Effector memory CD4-positive, alpha-beta T cell (primary cell): ENCODE measurements at regions not wholly inside any gene's neighbourhood (a gene's known extent, or its start where the extent isn't known, plus 50 kb on each side); places are given as distances from the start of the nearest gene placed in this dataset.

Source experiments
- DNase-seq, 3 donors: peaks; one replicate each; pipeline ENCODE4 v3.0.0-alpha.2; 2020
- H3K27ac ChIP-seq: 2 replicates; pipeline ENCODE4 v1.7.0; 2013; ENCODE audit warnings: mild to moderate bottlenecking, low read length, moderate library complexity; ENCODE audit not compliant: insufficient read depth, poor library complexity, severe bottlenecking
- H3K27me3 ChIP-seq: replicated peaks from 2 replicates; pipeline ENCODE4 v1.7.0; 2013; ENCODE audit warnings: mild to moderate bottlenecking, low read length; ENCODE audit not compliant: insufficient read depth, control insufficient read depth, poor library complexity, severe bottlenecking
- H3K36me3 ChIP-seq: 2 replicates; pipeline ENCODE4 v1.7.0; 2013; ENCODE audit warnings: mild to moderate bottlenecking, low read length, moderate library complexity; ENCODE audit not compliant: control insufficient read depth, insufficient read depth
- H3K4me1 ChIP-seq: 2 replicates; pipeline ENCODE4 v1.7.0; 2013; ENCODE audit warnings: low read length, mild to moderate bottlenecking; ENCODE audit not compliant: control insufficient read depth, insufficient read depth, poor library complexity, severe bottlenecking
- H3K4me3 ChIP-seq: 2 replicates; pipeline ENCODE4 v1.7.0; 2013; ENCODE audit warnings: low read length, low read depth, mild to moderate bottlenecking; ENCODE audit not compliant: insufficient read depth, poor library complexity, severe bottlenecking
- H3K9me3 ChIP-seq: 2 replicates; pipeline ENCODE4 v1.7.0; 2013; ENCODE audit warnings: mild to moderate bottlenecking, low read length, moderate library complexity; ENCODE audit not compliant: control insufficient read depth

DNA sequence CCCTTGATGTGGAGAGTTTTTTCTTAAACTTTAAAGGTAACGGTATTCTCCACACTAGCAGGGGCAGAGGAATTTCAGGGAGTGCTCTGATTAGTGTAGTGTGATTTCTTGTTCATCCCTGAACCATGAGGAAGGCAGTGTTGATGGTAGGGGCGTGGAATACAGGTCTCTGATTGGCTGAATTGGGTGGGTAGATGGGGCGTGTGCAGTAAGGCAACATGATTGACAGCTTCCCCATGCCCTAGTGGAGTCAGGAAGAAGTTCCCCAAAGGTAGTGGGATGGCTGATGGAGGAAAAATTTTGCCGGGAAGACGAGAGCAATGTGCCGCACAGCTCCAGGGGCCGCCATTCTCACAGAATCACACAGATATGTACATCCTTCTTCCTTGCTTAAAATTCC is 97.4 kb upstream of the SALL4 start:
- H3K36me3 ChIP-seq, result no peaks in the 10 kb centered on the region
- no peaks in the 10 kb centered on the region for H3K9me3 ChIP-seq
- H3K27ac ChIP-seq, result no peak overlapping the region
- no peaks in the 10 kb centered on the region for H3K4me1 ChIP-seq
- no peak for DNase-seq
- no peaks in the 10 kb centered on the region for H3K27me3 ChIP-seq
- H3K4me3 ChIP-seq, result no peak overlapping the region

DNA sequence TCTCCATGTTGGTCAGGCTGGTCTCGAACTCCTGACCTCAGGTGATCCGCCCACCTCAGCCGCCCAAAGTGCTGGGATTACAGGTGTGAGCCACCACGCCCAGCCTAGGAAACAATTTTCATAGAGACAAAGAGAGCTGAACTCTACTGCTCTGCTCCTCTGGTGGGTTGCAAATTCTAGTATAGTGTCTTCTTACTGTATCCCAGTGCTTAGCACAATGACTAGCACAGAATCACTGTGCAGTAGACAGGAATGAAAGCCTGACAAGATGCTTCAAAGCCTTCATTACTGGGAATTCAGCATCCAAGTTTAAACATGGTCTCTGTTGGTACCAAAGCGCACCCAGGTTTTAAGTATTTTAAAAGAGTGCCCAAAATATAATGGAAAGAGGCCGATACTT is 96.5 kb upstream of the SALL4 start:
- Histone ChIP-seq H3K4me3 (no peak overlapping the region), H3K27me3 (no peaks in the 10 kb centered on the region), H3K4me1 (no peaks in the 10 kb centered on the region), H3K27ac (no peak overlapping the region), H3K9me3 (no peaks in the 10 kb centered on the region), H3K36me3 (no peaks in the 10 kb centered on the region)
- DNase-seq, result no peak

DNA sequence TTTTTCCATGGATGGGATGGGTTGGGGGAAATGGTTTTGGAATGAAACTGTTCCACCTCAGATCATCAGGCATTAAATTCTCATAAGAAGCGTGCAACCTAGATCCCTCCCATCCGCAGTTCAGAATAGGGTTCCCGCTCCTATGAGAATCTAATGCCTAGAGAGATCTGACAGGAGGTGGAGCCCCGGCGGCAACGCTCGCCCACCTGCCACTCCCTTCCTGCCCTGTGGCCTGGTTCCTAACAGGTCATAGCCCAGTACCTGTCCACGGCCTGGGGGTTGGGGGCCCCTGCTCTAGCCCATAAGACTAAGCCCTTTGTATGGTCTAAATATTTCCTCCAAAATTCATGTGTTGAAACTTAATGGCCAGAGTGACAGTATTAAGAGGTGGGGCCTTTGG is 92.3 kb upstream of the SALL4 start:
- H3K36me3 ChIP-seq, result no peaks in the 10 kb centered on the region
- H3K27ac ChIP-seq, result no peak overlapping the region
- no peaks in the 10 kb centered on the region for H3K27me3 ChIP-seq
- no peak overlapping the region for H3K4me3 ChIP-seq
- H3K4me1 ChIP-seq, result no peaks in the 10 kb centered on the region
- DNase-seq, result no peak
- no peaks in the 10 kb centered on the region for H3K9me3 ChIP-seq

DNA sequence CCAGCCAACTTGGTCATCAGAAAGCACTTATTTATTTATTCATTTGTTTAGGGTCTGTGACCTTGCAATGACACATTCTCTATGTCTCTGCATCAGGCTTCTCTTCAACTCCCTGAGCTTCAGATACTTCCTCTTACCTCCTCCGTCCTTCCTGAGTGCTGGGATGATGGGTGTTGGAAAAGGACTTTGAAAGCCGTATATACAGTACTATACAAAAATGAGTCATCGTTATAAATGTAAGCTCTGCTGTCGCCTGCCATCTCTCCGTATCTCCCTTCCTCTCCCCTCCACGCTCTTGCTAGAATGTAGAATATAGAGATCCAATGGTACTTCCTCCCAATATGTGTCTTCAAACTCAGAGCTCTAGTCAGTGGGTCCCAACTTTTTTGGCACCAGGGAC is 91.9 kb upstream of the SALL4 start:
- no peak for DNase-seq
- H3K36me3 ChIP-seq, result no peaks in the 10 kb centered on the region
- H3K4me1 ChIP-seq, result no peaks in the 10 kb centered on the region
- H3K27me3 ChIP-seq, result no peaks in the 10 kb centered on the region
- H3K27ac ChIP-seq, result no peak overlapping the region
- no peak overlapping the region for H3K4me3 ChIP-seq
- no peaks in the 10 kb centered on the region for H3K9me3 ChIP-seq

DNA sequence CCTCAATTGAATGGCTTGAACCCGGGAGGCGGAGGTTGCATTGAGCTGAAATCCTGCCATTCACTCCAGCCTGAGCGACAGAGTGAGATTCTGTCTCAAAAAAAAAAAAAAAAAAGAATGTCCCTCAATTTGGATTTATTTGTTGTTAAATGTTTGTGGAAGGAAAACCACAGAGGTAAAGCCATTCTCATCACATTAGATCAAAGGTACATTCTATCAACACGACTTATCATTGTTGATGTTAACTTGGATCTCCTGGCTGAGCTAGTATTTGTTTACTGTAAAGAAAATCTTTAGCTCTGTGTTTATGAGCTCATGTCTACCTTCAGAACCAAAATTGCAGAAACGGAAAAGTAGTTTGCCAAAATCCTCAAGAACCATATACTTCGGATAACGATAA is 91.4 kb upstream of the SALL4 start:
- Histone ChIP-seq H3K9me3 (no peaks in the 10 kb centered on the region), H3K27me3 (no peaks in the 10 kb centered on the region), H3K4me3 (no peak overlapping the region), H3K27ac (no peak overlapping the region), H3K36me3 (no peaks in the 10 kb centered on the region), H3K4me1 (no peaks in the 10 kb centered on the region)
- DNase-seq, result no peak

DNA sequence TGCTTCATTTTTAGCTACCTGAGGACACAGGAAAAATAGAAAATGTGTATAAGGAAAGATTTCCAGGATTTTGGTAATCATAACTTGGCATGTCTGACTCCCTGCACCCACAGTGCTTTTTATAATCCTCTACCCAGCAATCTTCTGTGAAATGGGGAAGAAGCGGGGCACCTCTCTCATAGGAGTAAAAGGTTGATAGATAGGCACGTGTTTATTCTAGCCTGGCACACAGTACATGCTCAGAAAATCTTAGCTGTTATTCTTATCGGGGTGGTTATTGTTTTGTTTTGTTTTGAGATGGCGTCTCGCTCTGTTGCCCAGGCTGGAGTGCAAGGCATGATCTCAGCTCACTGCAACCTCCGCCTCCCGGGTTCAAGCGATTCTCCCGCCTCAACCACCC is 87.7 kb upstream of the SALL4 start:
- Histone ChIP-seq H3K27ac (no peak overlapping the region), H3K36me3 (no peaks in the 10 kb centered on the region), H3K4me3 (no peak overlapping the region), H3K27me3 (no peaks in the 10 kb centered on the region), H3K9me3 (no peaks in the 10 kb centered on the region), H3K4me1 (no peaks in the 10 kb centered on the region)
- no peak for DNase-seq

DNA sequence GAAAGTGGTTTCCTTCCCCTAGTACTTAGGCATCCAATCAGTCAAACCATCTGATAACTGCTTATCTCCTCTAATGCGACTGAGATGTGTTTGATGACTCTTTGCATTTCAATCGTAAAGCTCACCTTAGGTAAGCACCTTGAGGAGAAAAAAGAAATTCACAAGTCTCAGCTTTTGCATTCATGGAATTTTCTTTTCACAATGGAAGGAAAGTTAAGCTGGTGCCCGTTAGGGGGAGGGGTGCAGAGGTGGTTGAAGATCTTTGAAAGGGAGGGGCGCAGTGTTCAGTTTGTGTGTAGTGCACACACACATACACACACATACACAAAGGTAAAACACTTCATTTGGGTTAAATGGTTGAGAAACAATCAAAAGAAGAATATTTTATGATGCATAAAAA is 87.1 kb upstream of the SALL4 start:
- no peaks in the 10 kb centered on the region for H3K4me1 ChIP-seq
- H3K4me3 ChIP-seq, result no peak overlapping the region
- DNase-seq, result no peak
- no peaks in the 10 kb centered on the region for H3K27me3 ChIP-seq
- no peak overlapping the region for H3K27ac ChIP-seq
- H3K9me3 ChIP-seq, result no peaks in the 10 kb centered on the region
- no peaks in the 10 kb centered on the region for H3K36me3 ChIP-seq

DNA sequence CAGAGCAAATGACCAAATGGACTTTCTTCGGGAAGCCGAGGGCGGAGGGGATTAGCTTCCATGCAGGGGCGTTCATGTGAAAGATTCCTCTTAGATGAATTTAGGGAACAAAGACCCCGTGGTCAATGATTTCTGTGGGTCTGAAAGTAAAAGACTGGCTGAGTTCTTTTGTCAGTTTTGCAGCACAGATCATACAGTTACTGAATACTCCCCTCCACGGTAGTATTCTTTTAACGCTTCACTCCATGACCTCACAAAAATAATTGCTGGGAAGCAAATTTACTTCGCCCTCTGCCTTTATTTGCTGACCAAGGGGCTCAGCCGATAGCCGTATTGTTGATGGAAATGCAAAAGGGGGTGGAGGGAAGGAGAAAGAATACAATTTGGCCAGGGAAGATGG is 86.0 kb upstream of the SALL4 start:
- H3K36me3 ChIP-seq, result no peaks in the 10 kb centered on the region
- H3K4me1 ChIP-seq, result no peaks in the 10 kb centered on the region
- no peak for DNase-seq
- no peak overlapping the region for H3K27ac ChIP-seq
- no peaks in the 10 kb centered on the region for H3K9me3 ChIP-seq
- H3K27me3 ChIP-seq, result no peaks in the 10 kb centered on the region
- no peak overlapping the region for H3K4me3 ChIP-seq

DNA sequence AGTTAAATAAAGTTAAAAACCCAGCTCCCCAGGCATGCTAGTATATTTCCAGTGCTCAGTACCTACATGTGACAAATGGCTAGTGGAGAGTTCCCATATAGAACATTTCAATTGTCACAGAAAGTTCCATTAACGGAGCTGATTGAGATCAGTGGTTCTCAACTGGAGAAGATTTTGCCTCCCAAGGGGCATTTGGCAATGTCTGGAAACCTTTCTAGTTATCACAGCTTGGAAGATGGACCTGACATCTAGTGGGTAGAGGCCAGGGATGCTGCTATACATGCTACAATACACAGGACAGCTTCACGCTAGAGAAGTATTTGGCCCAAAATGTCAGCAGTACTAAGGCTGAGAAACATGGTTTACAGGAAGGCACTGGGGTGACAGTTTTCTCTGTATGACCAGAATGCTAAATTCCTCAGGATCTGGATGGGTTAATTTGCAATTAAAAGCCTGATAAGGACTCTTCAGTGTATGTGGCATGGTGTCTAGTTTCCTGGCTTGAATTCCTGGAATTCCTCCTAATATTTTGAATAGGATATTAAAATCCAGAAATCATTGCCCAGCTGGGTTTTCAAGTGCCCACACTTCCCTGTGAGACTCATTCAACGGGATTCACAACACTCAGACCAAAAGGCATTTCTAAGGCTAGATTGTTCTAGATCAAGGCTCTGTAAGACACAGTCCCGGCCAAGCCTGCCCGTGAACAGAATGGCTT is 84.7 kb upstream of the SALL4 start:
- H3K27me3 ChIP-seq, result no peaks in the 10 kb centered on the region
- H3K9me3 ChIP-seq, result no peaks in the 10 kb centered on the region
- H3K36me3 ChIP-seq, result no peaks in the 10 kb centered on the region
- H3K4me3 ChIP-seq, result no peak overlapping the region
- no peak overlapping the region for H3K27ac ChIP-seq
- no peak for DNase-seq
- H3K4me1 ChIP-seq, result no peaks in the 10 kb centered on the region

DNA sequence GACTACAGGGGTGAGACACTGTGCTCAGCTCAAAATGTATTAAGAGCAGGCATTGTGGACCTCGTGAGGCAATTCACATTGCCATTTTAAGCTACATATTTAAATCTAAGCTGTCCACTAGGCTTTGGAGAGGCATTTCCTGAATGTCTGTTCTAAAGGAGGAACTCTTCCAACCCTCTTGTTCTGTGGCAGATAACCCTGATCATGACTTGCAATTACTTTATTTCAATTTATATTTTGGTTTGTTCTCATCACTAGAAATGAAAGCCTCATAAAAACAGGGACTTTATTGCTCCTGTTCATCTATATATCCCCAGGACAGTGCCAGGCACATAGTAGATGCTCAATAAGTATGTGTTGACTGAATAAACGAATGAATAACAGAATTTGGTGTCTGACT is 84.0 kb upstream of the SALL4 start:
- Histone ChIP-seq H3K36me3 (no peaks in the 10 kb centered on the region), H3K9me3 (no peaks in the 10 kb centered on the region), H3K27ac (no peak overlapping the region), H3K4me3 (no peak overlapping the region), H3K27me3 (no peaks in the 10 kb centered on the region), H3K4me1 (no peaks in the 10 kb centered on the region)
- DNase-seq, result no peak
